GM23248 (cell line): ENCODE measurements at regions not wholly inside any gene's neighbourhood (a gene's known extent, or its start where the extent isn't known, plus 50 kb on each side); places are given as distances from the start of the nearest gene placed in this dataset.

ENCODE experiments used
- EZH2 ChIP-seq: fragments of 200-600 bp; sonication (generic); IDR thresholded peaks from 2 replicates; pipeline ENCODE4 v1.6.1; 2018; ENCODE audit warnings: antibody characterized with exemption, mild to moderate bottlenecking; ENCODE audit not compliant: insufficient read depth, poor library complexity, severe bottlenecking
- EZH2phosphoT487 ChIP-seq: fragments of 200-600 bp; sonication (generic); IDR thresholded peaks from 2 replicates; pipeline ENCODE4 v1.6.1; 2018; ENCODE audit warnings: antibody characterized with exemption, moderate library complexity, mild to moderate bottlenecking, low read depth; ENCODE audit not compliant: insufficient read depth

DNA sequence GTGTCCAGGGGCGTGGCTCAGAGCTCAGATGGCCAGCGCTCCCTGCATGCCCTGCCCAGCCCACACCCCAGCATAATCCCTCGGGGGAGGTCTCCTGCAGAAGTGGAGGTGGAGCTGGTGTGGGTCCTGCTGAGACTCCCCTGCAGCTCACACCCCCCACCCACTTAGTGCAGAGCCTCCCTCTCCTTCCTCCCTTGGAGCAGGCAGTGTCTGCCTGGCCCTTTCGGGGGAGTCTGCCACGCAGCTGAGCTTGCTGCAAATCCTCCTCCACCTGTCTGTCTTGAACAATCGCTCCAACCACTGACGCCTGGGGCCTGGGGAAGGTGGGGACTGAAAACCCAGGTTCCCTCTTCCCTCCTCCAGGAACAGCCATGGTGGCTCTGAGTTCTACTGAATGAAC is 219.7 kb upstream of the PPP2R2D start:
- TF ChIP-seq EZH2phosphoT487, result no peak
- no peak for TF ChIP-seq EZH2
